GM19023 (cell line): ENCODE measurements at regions not wholly inside any gene's neighbourhood (a gene's known extent, or its start where the extent isn't known, plus 50 kb on each side); places are given as distances from the start of the nearest gene placed in this dataset.

Source experiments
- ATAC-seq: cut with Tn5 transposase; IDR thresholded peaks from one replicate; pipeline ENCODE4 v1.9.1; 2021; ENCODE audit warnings: mild to moderate bottlenecking, moderate library complexity; ENCODE audit not compliant: unreplicated experiment

DNA sequence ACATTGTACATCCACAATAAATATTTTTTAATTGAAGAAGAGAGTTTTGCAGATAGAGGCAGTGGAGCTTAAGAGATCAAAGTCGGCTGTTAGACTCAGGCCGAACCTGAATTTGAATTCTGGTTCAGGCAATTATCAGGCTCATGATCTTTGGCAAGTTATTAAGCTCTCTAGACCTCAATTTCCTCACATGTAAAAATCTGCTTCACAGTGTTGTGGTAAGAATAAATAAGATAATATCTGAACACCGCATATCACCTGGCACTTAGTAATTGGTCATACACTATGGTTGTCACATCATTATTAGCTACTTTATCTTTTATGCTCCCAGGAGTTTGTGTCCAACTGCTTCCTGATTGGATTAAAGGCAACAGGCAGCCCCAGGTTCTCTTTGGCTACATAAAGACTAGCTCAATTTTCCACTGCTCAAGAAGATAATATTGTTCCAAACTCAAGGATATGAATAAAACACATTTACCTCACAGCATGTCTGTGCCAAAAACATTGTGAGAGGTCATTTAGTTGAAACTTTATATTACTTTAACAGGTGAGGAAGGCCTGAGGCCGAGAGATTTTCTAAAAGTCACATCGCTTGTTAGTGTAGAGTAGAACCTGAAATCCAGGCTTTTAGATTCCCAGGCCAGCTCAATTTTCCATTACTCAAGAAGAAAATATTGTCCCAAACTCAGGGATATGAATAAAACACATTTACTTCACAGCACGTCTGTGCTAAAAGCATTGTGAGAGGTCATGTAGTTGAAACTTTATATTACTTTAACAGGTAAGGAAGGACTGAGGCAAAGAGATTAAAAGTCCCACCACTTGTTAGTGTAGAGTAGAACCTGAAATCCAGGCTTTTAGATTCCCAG lies 289.2 kb upstream of the PTGER4 start:
- no peak for ATAC-seq

GRCh38 chr5:40389591-40389990 lies 290.1 kb upstream of the PTGER4 start:
- no peak for ATAC-seq

DNA sequence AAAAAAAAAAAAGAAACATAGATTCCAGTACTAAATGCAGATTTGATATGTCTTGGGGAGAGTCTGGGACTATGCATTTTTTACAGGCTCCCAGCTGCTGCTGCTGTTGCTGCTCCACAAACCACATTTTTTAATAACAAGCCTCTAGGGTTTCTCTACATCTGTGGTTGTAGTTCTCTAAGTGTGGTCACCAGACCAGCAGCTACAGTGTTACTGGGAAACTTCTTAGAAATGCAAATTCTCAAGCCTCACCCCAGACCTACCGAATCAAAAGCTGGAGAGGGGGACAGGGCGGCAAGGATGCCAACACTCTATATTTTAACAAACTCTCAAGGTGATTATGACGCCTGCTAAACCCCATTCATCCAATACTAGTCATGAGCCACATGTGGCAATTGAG lies 293.4 kb upstream of the PTGER4 start:
- peak; percentile 78 for ATAC-seq

DNA sequence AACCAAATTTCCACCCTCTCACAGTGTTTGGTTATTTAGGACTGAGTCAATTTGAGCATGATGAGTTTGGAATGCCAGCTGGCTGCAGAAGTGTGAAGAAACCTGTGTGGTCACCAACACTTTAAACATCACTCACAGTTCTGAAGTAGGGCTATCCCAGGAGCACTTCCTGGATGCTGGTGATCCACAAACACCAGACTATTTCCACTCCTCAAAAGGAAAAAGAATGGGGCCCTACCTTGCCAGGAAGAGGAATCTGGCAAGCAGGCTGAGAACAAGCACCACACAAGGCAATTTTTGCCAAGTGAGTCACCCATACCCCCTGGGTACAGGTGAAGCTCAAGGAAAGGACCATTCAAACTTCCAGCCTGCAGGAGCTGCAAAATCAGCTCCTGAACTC lies 294.2 kb upstream of the PTGER4 start:
- ATAC-seq = no peak

- ATAC-seq = no peak
These were observed 294.8 kb upstream of the PTGER4 start for GRCh38 chr5:40384782-40385390.

DNA sequence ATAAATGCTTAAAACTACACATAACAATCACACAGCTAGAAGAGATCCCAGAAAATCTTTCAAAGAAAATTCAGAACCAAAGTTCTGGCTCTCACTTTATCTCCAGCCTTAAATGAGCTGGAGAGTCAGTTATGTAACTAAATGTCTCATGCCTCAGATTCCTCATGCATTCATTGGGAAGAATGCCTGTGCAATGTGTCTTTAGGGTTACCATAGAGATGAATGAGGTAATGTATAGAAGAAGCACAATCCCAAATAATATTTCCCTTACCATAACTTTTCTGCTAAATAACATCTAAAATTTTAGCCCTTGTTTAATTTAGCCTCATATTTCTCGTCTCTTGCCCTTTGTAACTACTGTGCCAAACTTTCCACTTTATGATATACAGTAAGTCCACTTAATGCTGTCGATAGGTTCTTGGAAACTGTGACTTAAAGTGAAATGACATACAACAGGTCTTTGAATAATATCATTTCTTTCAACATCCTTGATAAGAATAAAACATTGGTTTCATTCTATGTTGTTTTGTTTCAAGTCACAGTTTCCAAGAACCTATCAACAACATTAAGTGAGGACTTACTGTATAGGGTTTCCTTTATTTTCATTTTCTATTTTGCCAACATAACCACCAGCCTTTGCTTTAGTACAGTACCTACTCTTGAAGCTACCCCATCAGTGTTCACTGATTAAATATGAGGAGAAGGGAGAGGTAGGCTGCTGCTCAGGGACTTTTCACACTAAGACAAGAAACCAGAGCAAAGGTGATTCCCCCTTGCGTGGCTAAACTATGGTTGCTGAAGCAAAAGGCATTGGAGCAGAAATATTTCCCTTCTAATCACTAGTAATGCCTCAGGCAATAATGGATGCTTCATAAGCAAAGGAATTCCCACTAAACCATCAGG lies 295.7 kb upstream of the PTGER4 start:
- ATAC-seq = no peak

DNA sequence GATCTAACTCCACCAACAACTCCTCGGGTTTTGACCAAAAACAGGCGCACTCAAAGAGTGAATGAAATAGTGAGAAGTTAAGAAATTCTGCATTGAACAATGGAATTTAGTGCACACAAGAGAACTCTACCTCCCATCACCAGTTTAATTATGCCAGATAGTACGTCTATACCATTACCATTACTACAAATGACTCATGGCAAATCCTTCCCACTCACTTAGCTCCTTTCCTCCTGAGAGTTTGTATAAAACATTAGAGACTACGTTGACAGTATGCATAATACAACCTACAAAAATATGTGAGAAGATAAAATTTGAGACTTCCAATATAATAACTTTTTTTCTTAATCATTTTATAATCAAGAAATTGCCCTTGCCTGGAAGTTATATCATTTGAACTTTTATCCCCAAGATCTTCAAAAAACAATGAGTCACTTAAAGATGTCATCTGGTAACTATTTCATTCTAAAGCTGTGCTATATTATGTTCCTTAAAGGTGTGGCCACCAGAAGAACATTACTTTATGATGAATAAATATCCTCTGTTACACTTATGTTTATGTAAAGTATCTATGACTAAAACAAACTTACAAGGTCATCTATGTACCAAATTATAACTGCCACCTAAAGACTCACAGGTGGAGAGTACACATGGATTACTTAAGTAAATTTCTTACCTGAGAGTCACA lies 297.9 kb upstream of the PTGER4 start:
- no peak for ATAC-seq

DNA sequence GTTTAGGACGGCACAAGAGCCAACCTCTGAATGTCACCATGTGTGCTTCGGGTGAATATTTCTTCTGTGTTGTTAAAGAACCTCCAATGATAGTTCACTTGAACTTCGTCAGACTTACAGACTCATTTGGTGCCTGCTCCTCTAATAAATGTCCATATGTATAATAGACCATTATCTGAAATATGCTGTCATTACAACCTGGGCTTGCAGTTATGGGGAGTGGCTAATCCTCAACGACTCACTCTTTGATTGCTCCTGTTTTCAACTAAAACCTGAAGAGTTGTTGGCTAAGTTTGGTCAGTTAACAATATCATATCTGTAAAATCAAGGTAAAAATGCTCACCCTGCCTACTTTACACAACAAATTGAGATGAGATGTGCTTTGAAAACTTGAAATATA lies 298.7 kb upstream of the PTGER4 start:
- ATAC-seq = no peak

DNA sequence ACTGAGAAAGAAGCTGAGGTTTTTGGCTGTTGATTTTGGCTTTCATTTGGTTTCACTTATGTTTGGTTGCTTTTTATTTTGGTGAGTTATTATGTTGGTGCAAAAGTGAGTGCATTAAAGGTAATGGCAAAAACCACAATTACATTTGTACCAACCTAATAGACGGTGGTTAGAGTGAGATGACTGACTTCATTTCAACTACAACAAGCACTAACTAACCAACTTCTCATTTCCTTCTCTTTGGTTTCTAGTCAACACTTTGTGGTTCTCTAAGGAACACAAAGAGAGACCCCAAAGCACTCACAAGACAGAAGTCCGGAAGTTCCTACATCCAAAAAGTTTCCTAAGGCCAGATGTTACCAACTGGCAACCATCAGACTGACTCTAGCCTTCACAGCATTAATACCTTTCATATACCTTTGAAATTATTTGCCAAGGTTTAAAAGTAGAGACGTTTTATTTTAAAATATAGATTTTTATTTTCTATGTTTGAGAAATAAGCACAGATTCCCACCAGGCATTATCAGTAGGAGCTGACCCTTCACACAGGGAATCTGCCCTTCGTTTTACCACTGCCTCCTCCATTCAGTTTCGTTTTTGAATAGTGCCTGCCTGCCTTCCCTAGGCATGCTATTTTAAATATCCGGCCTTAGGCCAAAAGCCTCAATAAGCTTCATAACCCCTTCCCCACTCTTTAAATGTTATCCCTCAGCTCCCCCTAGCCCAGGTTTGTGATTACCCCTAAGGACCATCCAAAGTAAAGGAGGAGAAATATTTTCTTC lies 301.1 kb upstream of the PTGER4 start:
- peak; percentile 62 for ATAC-seq

DNA sequence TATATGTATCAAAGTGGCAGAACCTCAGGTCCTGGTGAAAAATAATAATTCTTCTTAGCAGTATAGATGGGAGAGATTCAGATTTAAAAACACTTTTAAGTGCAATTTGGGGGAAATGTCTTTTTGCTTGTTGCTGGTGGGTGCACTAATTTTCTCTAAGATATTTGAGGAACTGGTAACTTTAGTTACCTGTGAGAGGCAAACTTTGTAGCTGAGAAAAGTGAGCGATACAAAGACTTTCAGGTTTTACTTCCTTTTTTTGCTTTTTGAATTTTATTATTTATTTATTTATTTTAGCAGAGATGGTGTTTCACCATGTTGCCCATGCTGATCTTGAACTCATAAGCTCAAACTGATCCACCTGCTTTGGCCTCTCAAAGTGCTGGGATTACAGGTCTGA lies 303.1 kb upstream of the PTGER4 start:
- ATAC-seq = peak; percentile 51

DNA sequence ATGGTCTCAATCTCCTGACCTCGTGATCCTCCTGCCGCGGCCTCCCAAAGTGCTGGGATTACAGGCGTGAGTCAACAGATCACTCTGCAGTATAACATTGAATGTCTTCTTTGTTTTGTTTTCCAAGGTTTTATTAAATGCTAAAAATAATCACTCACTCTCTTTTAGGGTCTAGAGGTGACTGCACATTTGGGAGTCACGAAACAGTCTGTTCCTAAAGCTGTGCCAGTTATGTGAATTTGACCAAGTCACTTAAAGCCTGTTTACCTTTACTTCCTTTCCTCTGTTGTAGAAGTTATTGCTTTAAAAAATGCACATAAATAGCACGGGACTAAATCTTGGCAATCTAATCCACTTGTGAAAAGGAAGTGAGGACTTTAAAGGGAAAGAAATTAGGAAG lies 304.9 kb upstream of the PTGER4 start:
- no peak for ATAC-seq

DNA sequence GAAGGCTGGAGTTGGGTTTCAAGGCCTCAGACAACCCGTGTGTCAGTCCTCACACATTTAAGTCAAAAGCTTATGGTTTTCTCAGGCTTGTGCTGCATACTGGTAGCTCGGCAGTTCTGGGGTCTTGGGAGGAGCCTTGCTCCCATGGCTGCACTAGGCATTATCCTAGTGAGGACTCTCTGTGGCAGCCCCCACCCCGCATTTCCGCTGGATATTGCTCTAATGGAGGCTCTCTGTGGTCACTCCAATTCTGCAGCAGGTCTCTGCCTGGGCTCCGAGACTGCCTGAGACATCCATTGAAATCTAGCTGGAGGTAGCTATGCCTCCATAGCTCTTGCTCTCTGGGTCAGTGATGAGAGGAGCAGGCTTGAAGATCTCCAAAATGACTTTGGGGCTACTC lies 311.5 kb upstream of the PTGER4 start:
- no peak for ATAC-seq

DNA sequence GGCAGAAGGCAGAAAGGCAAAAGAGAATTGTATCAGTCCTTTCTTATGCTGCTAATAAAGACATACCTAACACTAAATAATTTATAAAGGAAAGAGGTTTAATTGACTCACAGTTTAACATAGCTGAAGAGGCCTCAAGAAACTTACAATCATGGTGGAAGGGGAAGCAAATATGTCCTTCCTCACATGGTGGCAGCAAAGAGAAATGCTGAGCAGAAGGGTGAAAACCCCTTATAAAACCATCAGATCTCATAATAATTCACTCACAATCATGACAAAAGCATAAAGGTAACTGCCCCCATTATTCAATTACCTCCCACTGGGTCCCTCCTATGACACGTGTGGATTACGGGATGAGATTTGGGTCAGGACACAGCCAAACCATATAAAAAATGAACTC lies 312.5 kb upstream of the PTGER4 start:
- ATAC-seq = no peak

DNA sequence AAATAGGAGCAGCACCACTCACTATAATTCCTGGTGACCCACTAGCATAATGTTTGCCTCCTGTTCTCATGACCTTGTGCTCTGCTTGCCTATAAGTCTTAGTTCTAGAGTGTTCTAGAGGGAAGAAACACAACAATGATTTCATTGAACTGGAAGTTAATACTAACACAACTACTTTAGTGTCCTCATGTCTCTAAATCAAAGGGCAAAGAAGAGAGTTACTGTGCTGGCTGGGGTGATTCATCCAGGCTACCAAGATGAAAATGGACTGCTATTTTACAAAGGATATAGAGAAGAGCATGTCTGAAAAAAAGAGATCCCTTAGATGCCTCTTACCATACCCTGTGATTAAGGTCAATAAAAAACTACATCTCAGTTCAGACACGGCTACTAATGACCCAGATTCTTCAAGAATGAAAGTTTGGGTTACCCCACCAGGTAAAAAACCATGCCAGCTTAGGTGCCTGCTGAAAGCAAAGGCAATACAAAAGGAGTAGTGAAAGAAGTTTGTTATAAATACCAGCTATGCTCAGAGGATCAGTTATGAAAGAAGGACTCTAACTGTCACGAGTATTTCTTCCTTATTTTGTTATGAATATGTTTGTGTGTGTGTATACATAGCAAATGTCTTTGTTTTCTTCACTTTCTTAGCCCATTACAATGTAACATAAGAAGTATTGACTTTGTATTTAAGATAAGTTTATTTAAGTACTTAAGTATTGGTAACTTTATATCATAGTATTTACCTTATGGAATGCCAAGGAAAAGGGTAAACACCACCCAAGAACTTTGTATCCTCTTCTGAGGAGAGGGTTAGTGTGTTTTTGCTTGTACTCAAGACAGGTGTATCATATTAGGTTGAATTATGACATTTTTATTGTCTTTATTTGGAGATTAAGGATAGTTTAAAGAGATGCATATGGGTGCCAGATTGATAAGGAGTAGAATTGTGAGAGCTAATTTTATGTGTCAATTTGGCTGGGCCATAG lies 314.1 kb upstream of the PTGER4 start:
- ATAC-seq = no peak

DNA sequence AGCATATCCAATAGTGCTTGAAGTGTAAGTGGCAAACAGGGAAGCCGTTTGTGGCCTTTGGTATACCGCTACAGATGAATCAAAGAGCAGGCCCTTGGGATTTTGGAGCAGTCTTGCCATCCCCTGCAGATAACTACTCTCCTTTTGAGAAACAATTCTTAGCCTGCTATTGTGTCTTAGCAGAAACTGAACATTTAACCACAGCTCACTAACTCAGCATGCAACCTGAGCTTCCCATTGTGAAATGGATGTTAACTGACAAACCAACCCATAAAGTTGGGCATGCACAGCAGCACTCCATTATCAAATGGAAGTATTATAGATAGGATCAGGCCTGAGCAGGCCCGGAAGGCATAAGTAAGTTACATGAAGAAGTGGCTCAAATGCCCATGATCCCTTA lies 315.3 kb upstream of the PTGER4 start:
- ATAC-seq = no peak

DNA sequence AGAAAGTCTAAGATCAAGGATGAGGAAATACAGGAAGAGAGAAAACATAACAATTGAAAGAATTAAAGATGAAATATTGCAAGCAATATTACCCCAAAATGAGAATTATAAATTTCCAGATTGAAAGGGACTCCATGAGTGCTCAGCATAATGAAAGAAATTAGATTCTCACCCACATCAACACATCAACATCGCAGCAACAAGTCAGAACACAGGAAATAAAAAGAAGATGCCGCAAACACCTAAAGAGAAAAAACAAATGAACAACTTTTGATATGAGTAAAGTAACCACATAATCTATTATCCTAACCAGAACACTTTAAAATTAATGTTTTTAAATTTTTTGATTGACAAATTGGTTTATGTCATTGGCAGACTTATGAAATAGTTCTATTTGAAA lies 318.3 kb upstream of the PTGER4 start:
- ATAC-seq = no peak

- ATAC-seq = no peak
These were observed 319.0 kb upstream of the PTGER4 start for GRCh38 chr5:40360685-40361084.

GRCh38 chr5:40359832-40360231 lies 319.9 kb upstream of the PTGER4 start:
- no peak for ATAC-seq

- no peak for ATAC-seq
These were observed 320.6 kb upstream of the PTGER4 start for GRCh38 chr5:40359093-40359492.
